SK-N-SH (cell line): ENCODE measurements at regions not wholly inside any gene's neighbourhood (a gene's known extent, or its start where the extent isn't known, plus 50 kb on each side); places are given as distances from the start of the nearest gene placed in this dataset.

Source experiments
- CTCF ChIA-PET: fragments of 300-600, 350-600 bp; formaldehyde crosslinking; extraction: SDS; loops from one replicate; lab custom pipeline; 2021; lab: Yijun Ruan, JAX
- POLR2A ChIA-PET: fragments of 350-600 bp; sonication (Branson Sonifier 250); formaldehyde crosslinking; extraction: SDS; loops from one replicate; lab custom pipeline; 2020; ENCODE audit warnings: antibody characterized with exemption, inconsistent platforms; lab: Yijun Ruan, JAX
- DNase-seq: peaks from one replicate; pipeline ENCODE4 v3.0.0; 2012
- H2AFZ ChIP-seq: fragments of 200-600 bp; sonication (generic); 2 replicates; pipeline ENCODE4 v1.8.1; 2016; ENCODE audit warnings: antibody characterized with exemption, mild to moderate bottlenecking, low read depth
- H3F3A ChIP-seq: fragments of 200-600 bp; sonication (generic); replicated peaks from 2 replicates; pipeline ENCODE3; 2016; ENCODE audit warnings: antibody characterized with exemption, mild to moderate bottlenecking; ENCODE audit not compliant: insufficient read depth
- H3K27ac ChIP-seq, 2 experiments: fragments of 200-500 bp in 1 of 2; fragments of 200-600 bp in 1 of 2; sonication (Bioruptor generic) in 1 of 2; sonication (generic), shearing (Covaris generic) in 1 of 2; 2 replicates each; pipeline versions ENCODE4 v1.5.1 to v1.6.1; 2014 to 2016; ENCODE audit warnings: low read depth in 2 of 2, inconsistent platforms in 1 of 2, low read length in 1 of 2, mild to moderate bottlenecking in 1 of 2, mixed read lengths in 1 of 2
- H3K27me3 ChIP-seq: fragments of 200-600 bp; sonication (generic), shearing (Covaris generic); 2 replicates; pipeline ENCODE4 v1.6.1; 2016; ENCODE audit warnings: mixed run types; ENCODE audit not compliant: insufficient read depth
- H3K36me3 ChIP-seq, 2 experiments: fragments of 200-500 bp in 1 of 2; fragments of 200-600 bp in 1 of 2; sonication (Bioruptor generic) in 1 of 2; sonication (generic) in 1 of 2; replicated peaks in 1 of 2; 2 replicates each; pipeline versions ENCODE3 to v1.5.1; 2014 to 2016; ENCODE audit warnings: low read length in 1 of 2, mild to moderate bottlenecking in 1 of 2; ENCODE audit not compliant: insufficient read depth in 2 of 2, control insufficient read depth in 1 of 2
- H3K4me1 ChIP-seq, 2 experiments: fragments of 200-500 bp in 1 of 2; fragments of 200-600 bp in 1 of 2; sonication (Bioruptor generic) in 1 of 2; sonication (generic), shearing (Covaris generic) in 1 of 2; 2 replicates each; pipeline versions ENCODE4 v1.5.1 to v1.6.1; 2014 to 2016; ENCODE audit warnings: low read depth in 1 of 2, low read length in 1 of 2, mixed run types in 1 of 2; ENCODE audit not compliant: insufficient read depth in 2 of 2, control insufficient read depth in 1 of 2
- H3K4me2 ChIP-seq: fragments of 200-600 bp; sonication (generic), shearing (Covaris generic); 2 replicates; pipeline ENCODE4 v1.6.1; 2017; ENCODE audit warnings: mixed run types
- H3K4me3 ChIP-seq, 2 experiments: fragments of 200-500 bp in 1 of 2; fragments of 200-600 bp in 1 of 2; sonication (Bioruptor generic) in 1 of 2; sonication (generic), shearing (Covaris generic) in 1 of 2; 2 replicates each; pipeline versions ENCODE4 v1.5.1 to v1.8.1; 2014 to 2016; ENCODE audit warnings: low read depth in 2 of 2, inconsistent platforms in 1 of 2, low read length in 1 of 2, mild to moderate bottlenecking in 1 of 2, mixed read lengths in 1 of 2, moderate library complexity in 1 of 2
- H3K79me2 ChIP-seq: fragments of 200-600 bp; sonication (generic); 2 replicates; pipeline ENCODE4 v1.8.1; 2017; ENCODE audit warnings: mild to moderate bottlenecking; ENCODE audit not compliant: insufficient read depth
- H3K9ac ChIP-seq: fragments of 200-600 bp; sonication (generic); 2 replicates; pipeline ENCODE4 v1.6.1; 2017; ENCODE audit warnings: mixed run types
- H3K9me2 ChIP-seq: fragments of 200-600 bp; sonication (generic); 2 replicates; pipeline ENCODE4 v1.6.1; 2017; ENCODE audit warnings: mixed run types
- H3K9me3 ChIP-seq: fragments of 200-600 bp; sonication (generic); 2 replicates; pipeline ENCODE4 v1.6.1; 2017; ENCODE audit warnings: mixed run types, mild to moderate bottlenecking, moderate library complexity
- H4K20me1 ChIP-seq: fragments of 200-600 bp; sonication (generic); 2 replicates; pipeline ENCODE4 v1.6.1; 2017; ENCODE audit warnings: mild to moderate bottlenecking, mixed run types; ENCODE audit not compliant: insufficient read depth
- CTCF ChIP-seq: fragments of 200-600 bp; sonication (generic); IDR thresholded peaks from 2 replicates; pipeline ENCODE4 v1.6.1; 2017; ENCODE audit warnings: antibody characterized with exemption, mild to moderate bottlenecking, moderate library complexity
- ELF1 ChIP-seq: IDR thresholded peaks from 2 replicates; pipeline ENCODE4 v1.4.0; 2012
- EP300 ChIP-seq, 2 experiments: IDR thresholded peaks; 2 replicates each; pipeline versions ENCODE4 v1.4.0 to v1.6.1; 2012; ENCODE audit warnings: borderline replicate concordance in 1 of 2, low read depth in 1 of 2, low read length in 1 of 2
- EZH2phosphoT487 ChIP-seq: fragments of 200-600 bp; sonication (generic); IDR thresholded peaks from 2 replicates; pipeline ENCODE4 v1.6.1; 2017; ENCODE audit warnings: low read depth, mixed run types, mild to moderate bottlenecking, antibody characterized with exemption, moderate library complexity, borderline replicate concordance
- FOSL2 ChIP-seq: IDR thresholded peaks from 2 replicates; pipeline ENCODE4 v1.4.0; 2012; ENCODE audit warnings: low read depth, mild to moderate bottlenecking, moderate library complexity, borderline replicate concordance
- IRF3 ChIP-seq: fragments of 150-350 bp; IDR thresholded peaks from 2 replicates; pipeline ENCODE4 v1.6.1; 2016; ENCODE audit warnings: mild to moderate bottlenecking, low read depth, low read length
- JUND ChIP-seq: IDR thresholded peaks from 2 replicates; pipeline ENCODE4 v1.4.0; 2012
- MAX ChIP-seq: IDR thresholded peaks from 2 replicates; pipeline ENCODE4 v1.4.0; 2012; ENCODE audit warnings: low read depth
- MEF2A ChIP-seq: IDR thresholded peaks from 2 replicates; pipeline ENCODE4 v1.4.0; 2012; ENCODE audit warnings: low read depth, borderline replicate concordance
- NRF1 ChIP-seq: IDR thresholded peaks from 2 replicates; pipeline ENCODE4 v1.6.1; 2012; ENCODE audit warnings: low read depth, mild to moderate bottlenecking, low read length
- RAD21 ChIP-seq: IDR thresholded peaks from 2 replicates; pipeline ENCODE4 v1.6.1; 2012; ENCODE audit warnings: mild to moderate bottlenecking, low read length
- RFX5 ChIP-seq: IDR thresholded peaks from 2 replicates; pipeline ENCODE4 v1.6.1; 2012; ENCODE audit warnings: mild to moderate bottlenecking, improper control_type of control experiment, low read length
- SIN3A ChIP-seq: IDR thresholded peaks from 2 replicates; pipeline ENCODE4 v1.6.1; 2012; ENCODE audit warnings: low read depth, mild to moderate bottlenecking, low read length, moderate library complexity, borderline replicate concordance
- SMC3 ChIP-seq: IDR thresholded peaks from 2 replicates; pipeline ENCODE4 v1.6.1; 2012; ENCODE audit warnings: low read depth, low read length, improper control_type of control experiment
- TAF1 ChIP-seq: IDR thresholded peaks from 2 replicates; pipeline ENCODE4 v1.6.1; 2012; ENCODE audit warnings: low read depth, mild to moderate bottlenecking, low read length, moderate library complexity, borderline replicate concordance
- TCF12 ChIP-seq: IDR thresholded peaks from 2 replicates; pipeline ENCODE4 v1.4.0; 2012
- TEAD4 ChIP-seq: IDR thresholded peaks from 2 replicates; pipeline ENCODE4 v1.4.0; 2012; ENCODE audit warnings: mild to moderate bottlenecking, borderline replicate concordance; ENCODE audit not compliant: insufficient read depth
- USF1 ChIP-seq: IDR thresholded peaks from 2 replicates; pipeline ENCODE4 v1.4.0; 2012; ENCODE audit warnings: low read depth, borderline replicate concordance
- WGBS: methylation state at CpG from one replicate; pipeline ENCODE4 v1.1.6; 2017; ENCODE audit warnings: low lambda C conversion rate; 5-methylcytosine and 5-hydroxymethylcytosine counted together

GRCh38 chr6:22656706-22657351 is 87.5 kb downstream of the HDGFL1 start:
- Histone ChIP-seq H3F3A (no peaks in the 10 kb centered on the region), H3K36me3 (no peaks in the 10 kb centered on the region), H4K20me1 (no peaks in the 10 kb centered on the region), H3K4me3 (no peak overlapping the region), H3K9me3 (no peaks in the 10 kb centered on the region), H3K79me2 (no peaks in the 10 kb centered on the region), H3K27me3 (no peaks in the 10 kb centered on the region), H3K4me2 (no peak overlapping the region), H2AFZ (no peak overlapping the region), H3K4me1 (no peaks in the 10 kb centered on the region; a peak in 1 of 4 replicates), H3K27ac (no peak overlapping the region), H3K9ac (no peak overlapping the region), H3K9me2 (no peaks in the 10 kb centered on the region)
- ChIA-PET CTCF (interaction anchor here (0.9 to 1.0 kb wide), 2 partner anchors 9 to 17 kb away, joined by 3 to 4 read pairs; no protein-coding TSS in a partner anchor), POLR2A (no interaction called here)
- no peak for DNase-seq
- WGBS, result 60% methylated on average over 3 of the region's 3 CpGs
- TF ChIP-seq EP300 (IDR thresholded peaks at IDR 0.05; ENCODE audit: borderline replicate concordance in 1 of 2, low read depth in 1 of 2, low read length in 1 of 2) (no peak), NRF1 (no peak), CTCF (no peak), MAX (no peak), IRF3 (no peak), TEAD4 (no peak), FOSL2 (no peak), ELF1 (no peak), TCF12 (no peak), MEF2A (no peak), RAD21 (no peak), SIN3A (no peak), RFX5 (no peak), USF1 (no peak), SMC3 (no peak), EZH2phosphoT487 (no peak), TAF1 (no peak), JUND (no peak)
